ENCODE measurements at regions not wholly inside any gene's neighbourhood (a gene's known extent, or its start where the extent isn't known, plus 50 kb on each side); places are given as distances from the start of the nearest gene placed in this dataset.

DNA sequence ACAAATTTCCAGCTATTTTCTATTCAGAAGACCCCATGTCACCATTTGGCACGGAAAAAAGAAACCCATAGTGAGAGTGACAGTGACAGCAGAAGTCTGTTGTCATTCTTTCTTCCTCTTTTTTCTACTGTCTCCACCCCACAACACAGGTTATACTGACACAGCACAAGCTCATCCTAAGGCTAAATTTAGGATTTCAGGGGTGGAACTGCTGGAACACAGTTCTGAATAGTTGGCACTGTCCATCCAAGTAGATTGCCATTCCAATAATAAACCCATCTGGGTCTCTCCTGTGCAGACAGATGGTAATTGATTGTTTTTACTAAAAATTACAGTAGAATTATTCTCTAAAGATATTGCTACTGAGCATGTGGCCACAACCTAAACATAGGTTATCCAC lies 95.2 kb upstream of the C11orf87 start:
- TF ChIP-seq, protein P1, sequence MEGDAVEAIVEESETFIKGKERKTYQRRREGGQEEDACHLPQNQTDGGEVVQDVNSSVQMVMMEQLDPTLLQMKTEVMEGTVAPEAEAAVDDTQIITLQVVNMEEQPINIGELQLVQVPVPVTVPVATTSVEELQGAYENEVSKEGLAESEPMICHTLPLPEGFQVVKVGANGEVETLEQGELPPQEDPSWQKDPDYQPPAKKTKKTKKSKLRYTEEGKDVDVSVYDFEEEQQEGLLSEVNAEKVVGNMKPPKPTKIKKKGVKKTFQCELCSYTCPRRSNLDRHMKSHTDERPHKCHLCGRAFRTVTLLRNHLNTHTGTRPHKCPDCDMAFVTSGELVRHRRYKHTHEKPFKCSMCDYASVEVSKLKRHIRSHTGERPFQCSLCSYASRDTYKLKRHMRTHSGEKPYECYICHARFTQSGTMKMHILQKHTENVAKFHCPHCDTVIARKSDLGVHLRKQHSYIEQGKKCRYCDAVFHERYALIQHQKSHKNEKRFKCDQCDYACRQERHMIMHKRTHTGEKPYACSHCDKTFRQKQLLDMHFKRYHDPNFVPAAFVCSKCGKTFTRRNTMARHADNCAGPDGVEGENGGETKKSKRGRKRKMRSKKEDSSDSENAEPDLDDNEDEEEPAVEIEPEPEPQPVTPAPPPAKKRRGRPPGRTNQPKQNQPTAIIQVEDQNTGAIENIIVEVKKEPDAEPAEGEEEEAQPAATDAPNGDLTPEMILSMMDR (IDR thresholded peaks at IDR 0.05; ENCODE audit: control extremely low read depth in 1 of 3, insufficient read depth in 1 of 3, low read depth in 1 of 3, low read length in 3 of 3): no peak
- TF ChIP-seq EGR1 (IDR thresholded peaks at IDR 0.05; ENCODE audit: borderline replicate concordance, low read depth, low read length) (no peak), CEBPB (IDR thresholded peaks at IDR 0.05; ENCODE audit: low read depth, low read length) (no peak), CBX5 (IDR thresholded peaks at IDR 0.05; ENCODE audit: low read depth, low read length) (no peak), EP300 (IDR thresholded peaks at IDR 0.05; ENCODE audit: borderline replicate concordance in 1 of 2, low read depth in 2 of 2, low read length in 2 of 2) (no peak), KDM5A (IDR thresholded peaks at IDR 0.05; ENCODE audit: low read length) (no peak), BCL11A (IDR thresholded peaks at IDR 0.05; ENCODE audit: low read depth in 2 of 2, low read length in 2 of 2) (no peak), BACH1 (IDR thresholded peaks at IDR 0.05; ENCODE audit: low read length) (no peak)
- TF ChIP-seq, protein P2, sequence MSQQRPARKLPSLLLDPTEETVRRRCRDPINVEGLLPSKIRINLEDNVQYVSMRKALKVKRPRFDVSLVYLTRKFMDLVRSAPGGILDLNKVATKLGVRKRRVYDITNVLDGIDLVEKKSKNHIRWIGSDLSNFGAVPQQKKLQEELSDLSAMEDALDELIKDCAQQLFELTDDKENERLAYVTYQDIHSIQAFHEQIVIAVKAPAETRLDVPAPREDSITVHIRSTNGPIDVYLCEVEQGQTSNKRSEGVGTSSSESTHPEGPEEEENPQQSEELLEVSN (IDR thresholded peaks at IDR 0.05): no peak
- TF ChIP-seq, protein P3, sequence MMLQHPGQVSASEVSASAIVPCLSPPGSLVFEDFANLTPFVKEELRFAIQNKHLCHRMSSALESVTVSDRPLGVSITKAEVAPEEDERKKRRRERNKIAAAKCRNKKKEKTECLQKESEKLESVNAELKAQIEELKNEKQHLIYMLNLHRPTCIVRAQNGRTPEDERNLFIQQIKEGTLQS (IDR thresholded peaks at IDR 0.05; ENCODE audit: insufficient read depth, low read depth, low read length): no peak
